Natural killer cell (primary cell): ENCODE measurements at regions not wholly inside any gene's neighbourhood (a gene's known extent, or its start where the extent isn't known, plus 50 kb on each side); places are given as distances from the start of the nearest gene placed in this dataset.

Experiments
- ATAC-seq, 3 donors: fragments of 150-1000 bp in 2 of 3; fragments of 200-7000 bp in 1 of 3; cut with Tn5 transposase; 1 replicate in 1 of 3; 2 replicates in 2 of 3; pipeline ENCODE4 v1.10.0; 2021; ENCODE audit warnings: mild to moderate bottlenecking in 2 of 3, moderate library complexity in 2 of 3
- DNase-seq, 2 donors: peaks; one replicate each; pipeline versions ENCODE4 v3.0.0 to v3.0.0-alpha.2; 2013 to 2021; ENCODE audit warnings: mixed read lengths in 1 of 2
- H3K27ac ChIP-seq: one replicate; pipeline ENCODE4 v1.5.1; 2013; ENCODE audit warnings: mild to moderate bottlenecking, low read length
- H3K27me3 ChIP-seq: one replicate; pipeline ENCODE4 v1.6.1; 2013; ENCODE audit warnings: low read length; ENCODE audit not compliant: control insufficient read depth, insufficient read depth
- H3K36me3 ChIP-seq: one replicate; pipeline ENCODE4 v1.6.1; 2013; ENCODE audit warnings: low read length; ENCODE audit not compliant: control insufficient read depth, insufficient read depth
- H3K4me1 ChIP-seq: one replicate; pipeline ENCODE4 v1.6.1; 2013; ENCODE audit warnings: low read length; ENCODE audit not compliant: control insufficient read depth, insufficient read depth
- H3K4me3 ChIP-seq: one replicate; pipeline ENCODE4 v1.5.1; 2013; ENCODE audit warnings: low read length
- H3K9me3 ChIP-seq: one replicate; pipeline ENCODE4 v1.6.1; 2013; ENCODE audit warnings: low read length; ENCODE audit not compliant: control insufficient read depth, insufficient read depth
- H3K27ac Mint-ChIP-seq, 2 donors: one replicate each; pipeline ENCODE4 v1.8.0; 2022; ENCODE audit warnings: mild to moderate bottlenecking in 2 of 2, mixed read lengths in 2 of 2, moderate library complexity in 1 of 2
- H3K27me3 Mint-ChIP-seq, 2 donors: one replicate each; pipeline ENCODE4 v1.8.0; 2022; ENCODE audit warnings: low read depth in 2 of 2, mixed read lengths in 2 of 2
- H3K36me3 Mint-ChIP-seq: one replicate; pipeline ENCODE4 v1.8.0; 2022; ENCODE audit warnings: mixed read lengths
- H3K4me1 Mint-ChIP-seq, 2 donors: one replicate each; pipeline ENCODE4 v1.8.0; 2022; ENCODE audit warnings: mixed read lengths in 2 of 2
- H3K4me3 Mint-ChIP-seq: one replicate; pipeline ENCODE4 v1.8.0; 2022; ENCODE audit warnings: mild to moderate bottlenecking, moderate library complexity, mixed read lengths
- H3K9me3 Mint-ChIP-seq, 2 donors: one replicate each; pipeline ENCODE4 v1.8.0; 2022; ENCODE audit warnings: mixed read lengths in 2 of 2
- WGBS: methylation state at CpG from one replicate; pipeline ENCODE4 v1.1.7; 2013; ENCODE audit warnings: missing lambda C conversion rate; ENCODE audit not compliant: insufficient coverage; 5-methylcytosine and 5-hydroxymethylcytosine counted together
- intact Hi-C: fragments of 100-400 bp; cut with micrococcal nuclease; formaldehyde crosslinking; loops from one replicate; pipeline ENCODE4 v1.14.2; 2022
- TF ChIP-seq, protein P1 (sequence below): fragments of 200-600 bp; IDR thresholded peaks from one replicate; pipeline ENCODE4 v1.8.0; 2022; ENCODE audit warnings: antibody characterized with exemption

DNA sequence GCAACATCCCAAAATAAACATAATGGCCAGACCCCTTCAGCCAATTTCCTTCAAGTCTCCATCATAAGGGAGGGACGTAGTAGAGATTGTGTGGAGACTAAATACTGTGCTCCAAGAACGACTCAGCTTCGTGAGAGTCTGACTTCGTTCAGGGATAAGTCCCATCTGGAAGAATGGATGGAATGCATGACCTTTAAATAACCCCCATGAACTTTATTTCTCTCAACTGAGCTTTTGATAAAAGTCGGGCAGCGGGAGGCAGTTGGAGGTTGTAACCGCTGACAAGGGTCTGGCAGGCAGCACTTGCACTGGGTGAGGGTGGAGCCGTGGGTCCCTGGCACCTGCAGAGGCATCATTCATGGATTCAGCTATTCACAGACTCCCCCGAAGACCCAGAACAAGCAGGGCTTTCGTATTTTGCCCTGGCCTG lies 115.9 kb downstream of the ZFP36L2 start:
- Histone ChIP-seq H3K4me1 (peaks cover 37% of the 10 kb centered on the region), H3K36me3 (no peaks in the 10 kb centered on the region), H3K27ac (no peak overlapping the region), H3K4me3 (no peak overlapping the region), H3K9me3 (no peaks in the 10 kb centered on the region), H3K27me3 (no peaks in the 10 kb centered on the region)
- TF ChIP-seq, protein P1, sequence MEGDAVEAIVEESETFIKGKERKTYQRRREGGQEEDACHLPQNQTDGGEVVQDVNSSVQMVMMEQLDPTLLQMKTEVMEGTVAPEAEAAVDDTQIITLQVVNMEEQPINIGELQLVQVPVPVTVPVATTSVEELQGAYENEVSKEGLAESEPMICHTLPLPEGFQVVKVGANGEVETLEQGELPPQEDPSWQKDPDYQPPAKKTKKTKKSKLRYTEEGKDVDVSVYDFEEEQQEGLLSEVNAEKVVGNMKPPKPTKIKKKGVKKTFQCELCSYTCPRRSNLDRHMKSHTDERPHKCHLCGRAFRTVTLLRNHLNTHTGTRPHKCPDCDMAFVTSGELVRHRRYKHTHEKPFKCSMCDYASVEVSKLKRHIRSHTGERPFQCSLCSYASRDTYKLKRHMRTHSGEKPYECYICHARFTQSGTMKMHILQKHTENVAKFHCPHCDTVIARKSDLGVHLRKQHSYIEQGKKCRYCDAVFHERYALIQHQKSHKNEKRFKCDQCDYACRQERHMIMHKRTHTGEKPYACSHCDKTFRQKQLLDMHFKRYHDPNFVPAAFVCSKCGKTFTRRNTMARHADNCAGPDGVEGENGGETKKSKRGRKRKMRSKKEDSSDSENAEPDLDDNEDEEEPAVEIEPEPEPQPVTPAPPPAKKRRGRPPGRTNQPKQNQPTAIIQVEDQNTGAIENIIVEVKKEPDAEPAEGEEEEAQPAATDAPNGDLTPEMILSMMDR: no peak
- intact Hi-C loops: no loop called here
- no peak overlapping the region for H3K27ac Mint-ChIP-seq
- no peak for DNase-seq
- H3K36me3 Mint-ChIP-seq: no peaks in the 10 kb centered on the region
- no peak overlapping the region for H3K4me3 Mint-ChIP-seq
- no peaks in the 10 kb centered on the region for H3K27me3 Mint-ChIP-seq
- H3K4me1 Mint-ChIP-seq: peaks cover 5 to 25% of the 10 kb centered on the region in 2 donors
- ATAC-seq: no peak
- H3K9me3 Mint-ChIP-seq: no peaks in the 10 kb centered on the region
- 90% methylated on average over 10 of the region's 10 CpGs for WGBS

DNA sequence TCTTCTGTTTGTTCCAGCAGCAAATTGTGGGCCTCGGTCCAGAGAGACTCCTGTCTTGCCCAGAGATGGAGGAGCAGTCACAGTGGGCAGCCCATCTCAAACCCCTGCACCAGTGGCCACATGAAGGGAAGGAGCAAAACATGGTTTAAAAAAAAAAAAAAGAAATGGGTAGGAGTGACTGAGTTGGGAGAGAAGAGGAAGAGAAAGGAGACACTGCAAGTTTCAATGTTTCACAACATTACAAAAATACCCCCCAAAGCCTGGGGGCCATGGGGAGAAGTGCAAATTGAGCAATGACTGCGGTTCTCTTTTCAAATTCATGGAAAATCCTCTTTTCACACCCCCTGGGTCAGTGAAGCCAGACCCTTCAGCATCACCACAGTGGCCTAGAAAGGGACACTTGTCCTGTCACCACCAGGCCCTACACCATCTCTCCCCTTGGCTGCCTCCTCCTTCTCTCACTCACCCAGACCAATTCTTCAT lies 117.1 kb downstream of the ZFP36L2 start:
- Histone ChIP-seq H3K36me3 (no peaks in the 10 kb centered on the region), H3K9me3 (no peaks in the 10 kb centered on the region), H3K27me3 (no peaks in the 10 kb centered on the region), H3K4me1 (peaks cover 46% of the 10 kb centered on the region), H3K27ac (no peak overlapping the region), H3K4me3 (no peak overlapping the region)
- H3K27me3 Mint-ChIP-seq: no peaks in the 10 kb centered on the region
- no peak overlapping the region for H3K27ac Mint-ChIP-seq
- 50% methylated on average over 2 of the region's 2 CpGs for WGBS
- DNase-seq: no peak
- H3K36me3 Mint-ChIP-seq: no peaks in the 10 kb centered on the region
- H3K4me3 Mint-ChIP-seq: no peak overlapping the region
- no peaks in the 10 kb centered on the region for H3K9me3 Mint-ChIP-seq
- TF ChIP-seq, protein P1: no peak
- H3K4me1 Mint-ChIP-seq: peaks cover 5 to 21% of the 10 kb centered on the region in 2 donors
- intact Hi-C loops: no loop called here
- ATAC-seq: no peak

DNA sequence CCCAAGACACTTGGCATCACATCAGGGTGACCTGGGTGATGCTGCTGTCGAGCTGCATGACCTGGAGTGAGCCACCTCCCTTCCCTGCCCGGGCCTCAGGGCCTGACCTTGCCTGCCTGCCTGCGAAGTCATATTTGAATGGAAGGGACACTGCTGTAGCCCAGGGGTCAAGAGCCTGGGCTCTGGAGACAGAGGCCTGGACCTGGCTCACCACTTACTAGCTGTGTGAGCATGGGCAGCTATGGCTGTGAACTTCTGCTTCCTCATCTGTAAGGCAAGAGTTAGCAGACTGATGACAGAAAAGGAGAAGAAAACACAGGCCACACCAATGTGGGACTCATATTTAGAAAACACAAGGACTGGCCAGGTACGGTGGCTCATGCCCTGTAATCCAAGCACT lies 118.7 kb downstream of the ZFP36L2 start:
- TF ChIP-seq, protein P1: no peak
- no peak overlapping the region for H3K4me3 ChIP-seq

More for the DNA sequence above, 118.7 kb downstream of the ZFP36L2 start:
- Mint-ChIP-seq H3K27ac (peak overlapping the region in 1 of 2 donors; percentile 25), H3K36me3 (no peaks in the 10 kb centered on the region), H3K27me3 (no peaks in the 10 kb centered on the region), H3K4me1 (peaks cover 5 to 24% of the 10 kb centered on the region in 2 donors), H3K4me3 (no peak overlapping the region), H3K9me3 (no peaks in the 10 kb centered on the region)
- no peak for DNase-seq
- intact Hi-C loops: no loop called here
- 91% methylated on average over 4 of the region's 4 CpGs for WGBS
- H3K27me3 ChIP-seq: no peaks in the 10 kb centered on the region
- H3K27ac ChIP-seq: peak overlapping the region; percentile 20
- peak in 1 of 3 donors; percentile 67 for ATAC-seq
- no peaks in the 10 kb centered on the region for H3K36me3 ChIP-seq
- H3K4me1 ChIP-seq: peaks cover 46% of the 10 kb centered on the region
- no peaks in the 10 kb centered on the region for H3K9me3 ChIP-seq
